Esophagus muscularis mucosa (tissue), 4 donors: ENCODE measurements at regions not wholly inside any gene's neighbourhood (a gene's known extent, or its start where the extent isn't known, plus 50 kb on each side); places are given as distances from the start of the nearest gene placed in this dataset.

Experiments used
- DNase-seq: peaks from one replicate; pipeline ENCODE4 v3.0.0-alpha.2; 2017; ENCODE audit errors: extremely low spot score
- H3K27ac ChIP-seq, 4 donors: fragments of 200-600 bp; sonication (generic); replicated peaks in 1 of 4; 1 replicate in 3 of 4; 2 replicates in 1 of 4; pipeline ENCODE4 v1.5.1; 2016 to 2019; ENCODE audit warnings: mild to moderate bottlenecking in 1 of 4
- H3K27me3 ChIP-seq, 4 donors: fragments of 200-600 bp; sonication (generic); one replicate each; pipeline versions ENCODE4 v1.5.1 to v1.6.0; 2016 to 2019
- H3K36me3 ChIP-seq, 4 donors: fragments of 200-600 bp; sonication (generic); one replicate each; pipeline ENCODE4 v1.5.1; 2016 to 2019
- H3K4me1 ChIP-seq, 4 donors: fragments of 200-600 bp; sonication (generic); one replicate each; pipeline ENCODE4 v1.5.1; 2016 to 2019
- H3K4me3 ChIP-seq, 4 donors: fragments of 200-600 bp; sonication (generic); 1 replicate in 2 of 4; 2 replicates in 2 of 4; pipeline ENCODE4 v1.5.1; 2016 to 2019; ENCODE audit warnings: mild to moderate bottlenecking in 4 of 4, moderate library complexity in 1 of 4
- H3K9me3 ChIP-seq, 4 donors: fragments of 200-600 bp; sonication (generic); 1 replicate in 3 of 4; 2 replicates in 1 of 4; pipeline ENCODE4 v1.5.1; 2016 to 2019
- CTCF ChIP-seq, 3 experiments: fragments of 200-600 bp in 2 of 3; fragments of 450-650 bp in 1 of 3; sonication (generic) in 2 of 3; IDR thresholded peaks; one replicate each; pipeline ENCODE4 v1.5.1; 2017 to 2019; ENCODE audit warnings: antibody characterized with exemption in 3 of 3, mild to moderate bottlenecking in 2 of 3, moderate library complexity in 1 of 3
- EP300 ChIP-seq: sonication (generic); formaldehyde crosslinking; IDR thresholded peaks from one replicate; pipeline ENCODE4 v1.6.1; 2017; ENCODE audit warnings: antibody characterized with exemption
- POLR2A ChIP-seq: fragments of 450-650 bp; IDR thresholded peaks from one replicate; pipeline ENCODE4 v1.6.1; 2017; ENCODE audit warnings: antibody characterized with exemption, moderate library complexity, mild to moderate bottlenecking, low read depth
- POLR2AphosphoS5 ChIP-seq, 2 donors: sonication (generic); formaldehyde crosslinking; IDR thresholded peaks; one replicate each; pipeline ENCODE4 v1.6.1; 2017; ENCODE audit warnings: antibody characterized with exemption in 2 of 2
- WGBS: methylation state at CpG from one replicate; pipeline ENCODE4 v1.1.5; 2018; 5-methylcytosine and 5-hydroxymethylcytosine counted together
- intact Hi-C: fragments of 100-400 bp; cut with DNase I; formaldehyde crosslinking; loops from one replicate; pipeline ENCODE4 v1.15.1; 2023

- Histone ChIP-seq H3K27ac (peak overlapping the region in 2 of 4 donors; percentile 50 to 51), H3K4me1 (peaks cover 3 to 34% (median 17%) of the 10 kb centered on the region in 4 donors), H3K27me3 (no peaks in the 10 kb centered on the region), H3K9me3 (no peaks in the 10 kb centered on the region), H3K36me3 (no peaks in the 10 kb centered on the region), H3K4me3 (no peak overlapping the region)
- intact Hi-C loops = loop anchor here (10.0 kb wide), 1 partner anchor 384 kb away; no protein-coding TSS in a partner anchor
- TF ChIP-seq POLR2AphosphoS5 (IDR thresholded peaks at IDR 0.05) (no peak), CTCF (IDR thresholded peaks at IDR 0.05) (no peak), EP300 (no peak), POLR2A (no peak)
- 0% methylated on average over 1 of the region's 1 CpG for WGBS
- DNase-seq = no peak
These were observed 314.0 kb upstream of the KCNJ16 start for GRCh38 chr17:69761011-69761410.

- Histone ChIP-seq H3K27ac (peak overlapping the region; percentile 6 to 51 (median 42)), H3K27me3 (no peaks in the 10 kb centered on the region), H3K4me3 (no peak overlapping the region), H3K9me3 (no peaks in the 10 kb centered on the region), H3K36me3 (no peaks in the 10 kb centered on the region), H3K4me1 (peaks cover 3 to 34% (median 17%) of the 10 kb centered on the region in 4 donors)
- 44% methylated on average over 4 of the region's 4 CpGs for WGBS
- TF ChIP-seq POLR2AphosphoS5 (IDR thresholded peaks at IDR 0.05) = peak in 1 of 2 donors; percentile 66
- TF ChIP-seq CTCF (IDR thresholded peaks at IDR 0.05) = no peak
- TF ChIP-seq EP300 = no peak
- no peak for TF ChIP-seq POLR2A
- intact Hi-C loops = loop anchor here (10.0 kb wide), 1 partner anchor 383 kb away; no protein-coding TSS in a partner anchor
- DNase-seq = no peak
These were observed 313.2 kb upstream of the KCNJ16 start for GRCh38 chr17:69761767-69762321.

- no peak overlapping the region for H3K4me3 ChIP-seq
- no peak for DNase-seq
- H3K36me3 ChIP-seq = no peaks in the 10 kb centered on the region
- intact Hi-C loops = loop anchor here (10.0 kb wide), 1 partner anchor 382 kb away; no protein-coding TSS in a partner anchor
- H3K27ac ChIP-seq = peak overlapping the region; percentile 6 to 57 (median 20)
- TF ChIP-seq POLR2AphosphoS5 (IDR thresholded peaks at IDR 0.05) (no peak), EP300 (no peak), POLR2A (no peak), CTCF (IDR thresholded peaks at IDR 0.05) (no peak)
- no peaks in the 10 kb centered on the region for H3K9me3 ChIP-seq
- peaks cover 3 to 34% (median 17%) of the 10 kb centered on the region in 4 donors for H3K4me1 ChIP-seq
- H3K27me3 ChIP-seq = no peaks in the 10 kb centered on the region
- WGBS = 33% methylated on average over 1 of the region's 1 CpG
These were observed 312.7 kb upstream of the KCNJ16 start for GRCh38 chr17:69762359-69762758.

GRCh38 chr17:69762766-69763165, 312.3 kb upstream of the KCNJ16 start:
- WGBS = 93% methylated on average over 2 of the region's 2 CpGs
- peak overlapping the region in 3 of 4 donors; percentile 16 to 57 (median 24) for H3K27ac ChIP-seq
- peaks cover 3 to 34% (median 17%) of the 10 kb centered on the region in 4 donors for H3K4me1 ChIP-seq
- H3K36me3 ChIP-seq = no peaks in the 10 kb centered on the region
- DNase-seq = no peak
- intact Hi-C loops = loop anchor here (10.0 kb wide), 1 partner anchor 382 kb away; no protein-coding TSS in a partner anchor
- no peaks in the 10 kb centered on the region for H3K9me3 ChIP-seq
- H3K27me3 ChIP-seq = no peaks in the 10 kb centered on the region
- TF ChIP-seq EP300 = no peak
- TF ChIP-seq POLR2AphosphoS5 (IDR thresholded peaks at IDR 0.05) = no peak
- no peak for TF ChIP-seq POLR2A
- no peak for TF ChIP-seq CTCF (IDR thresholded peaks at IDR 0.05)
- H3K4me3 ChIP-seq = no peak overlapping the region
